ENCODE measurements at regions not wholly inside any gene's neighbourhood (a gene's known extent, or its start where the extent isn't known, plus 50 kb on each side); places are given as distances from the start of the nearest gene placed in this dataset.
"Not testable (repeated sequence)": the region's sequence is repeated elsewhere in the genome, so short reads cannot be mapped to it uniquely, and the experiment has no call there.

DNA sequence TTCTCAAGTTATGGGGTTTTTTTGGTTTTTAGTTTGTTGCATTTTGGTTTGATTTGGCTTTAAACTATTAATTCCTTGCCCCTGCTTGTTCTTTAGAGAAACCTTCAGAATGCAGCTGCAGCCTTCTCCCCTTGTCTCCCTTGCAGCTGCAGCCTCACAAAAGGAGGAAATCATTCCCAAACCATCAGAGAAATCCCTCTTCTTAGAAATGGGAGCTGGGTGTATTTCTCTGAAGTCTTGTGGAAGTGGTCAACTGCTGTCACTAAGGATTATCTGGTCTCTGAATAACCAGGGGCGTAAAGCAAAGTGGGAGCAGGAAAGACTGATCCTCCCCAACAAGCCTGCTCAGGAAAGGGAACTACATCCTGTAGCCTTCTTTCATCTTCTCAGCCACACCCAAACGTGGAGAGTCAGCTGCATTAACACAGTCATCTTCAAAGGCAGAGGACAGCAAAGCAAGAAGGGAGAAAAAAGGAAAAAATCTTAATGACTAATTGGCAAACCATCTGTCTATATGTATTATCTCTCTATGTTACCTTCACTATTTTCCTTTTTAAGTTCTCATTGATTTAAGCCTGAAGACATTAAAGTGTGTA lies 1834.1 kb upstream of the PIK3C3 start:
- no peak overlapping the region for H3K9ac ChIP-seq (ENCODE audit: extremely low read depth, low read length, poor library complexity, severe bottlenecking)
- no peak overlapping the region for H3K4me3 Mint-ChIP-seq
- no peaks in the 10 kb centered on the region for H3K4me1 Mint-ChIP-seq
- no peaks in the 10 kb centered on the region for H3K27me3 ChIP-seq (ENCODE audit: control insufficient read depth, insufficient read depth, low read length, poor library complexity, severe bottlenecking)
- H3K36me3 Mint-ChIP-seq (ENCODE audit: low read depth) = no peaks in the 10 kb centered on the region
- H3K27ac ChIP-seq (ENCODE audit: low read depth, low read length) = no peak overlapping the region
- peaks cover 35% of the 10 kb centered on the region for H3K9me3 Mint-ChIP-seq
- peaks cover 5% of the 10 kb centered on the region for H3K27me3 Mint-ChIP-seq (ENCODE audit: insufficient read depth)
- DNase-seq = no peak
- TF ChIP-seq, protein P1, sequence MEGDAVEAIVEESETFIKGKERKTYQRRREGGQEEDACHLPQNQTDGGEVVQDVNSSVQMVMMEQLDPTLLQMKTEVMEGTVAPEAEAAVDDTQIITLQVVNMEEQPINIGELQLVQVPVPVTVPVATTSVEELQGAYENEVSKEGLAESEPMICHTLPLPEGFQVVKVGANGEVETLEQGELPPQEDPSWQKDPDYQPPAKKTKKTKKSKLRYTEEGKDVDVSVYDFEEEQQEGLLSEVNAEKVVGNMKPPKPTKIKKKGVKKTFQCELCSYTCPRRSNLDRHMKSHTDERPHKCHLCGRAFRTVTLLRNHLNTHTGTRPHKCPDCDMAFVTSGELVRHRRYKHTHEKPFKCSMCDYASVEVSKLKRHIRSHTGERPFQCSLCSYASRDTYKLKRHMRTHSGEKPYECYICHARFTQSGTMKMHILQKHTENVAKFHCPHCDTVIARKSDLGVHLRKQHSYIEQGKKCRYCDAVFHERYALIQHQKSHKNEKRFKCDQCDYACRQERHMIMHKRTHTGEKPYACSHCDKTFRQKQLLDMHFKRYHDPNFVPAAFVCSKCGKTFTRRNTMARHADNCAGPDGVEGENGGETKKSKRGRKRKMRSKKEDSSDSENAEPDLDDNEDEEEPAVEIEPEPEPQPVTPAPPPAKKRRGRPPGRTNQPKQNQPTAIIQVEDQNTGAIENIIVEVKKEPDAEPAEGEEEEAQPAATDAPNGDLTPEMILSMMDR (conservative IDR thresholded peaks at IDR 0.05) = no peak
- H3K27ac Mint-ChIP-seq = no peak overlapping the region
- H3K36me3 ChIP-seq (ENCODE audit: control insufficient read depth, insufficient read depth, low read length) = no peaks in the 10 kb centered on the region
- no peak overlapping the region for H3K4me3 ChIP-seq (ENCODE audit: low read length)
- peaks cover 8% of the 10 kb centered on the region for H3K9me3 ChIP-seq (ENCODE audit: control insufficient read depth, low read length)
- no peaks in the 10 kb centered on the region for H3K4me1 ChIP-seq (ENCODE audit: control insufficient read depth, insufficient read depth, low read length)
- WGBS, 2 experiments (ENCODE audit: insufficient coverage in 1 of 2, insufficient read length in 1 of 2) = 67 to 80% methylated on average over 2 of the region's 2 CpGs

DNA sequence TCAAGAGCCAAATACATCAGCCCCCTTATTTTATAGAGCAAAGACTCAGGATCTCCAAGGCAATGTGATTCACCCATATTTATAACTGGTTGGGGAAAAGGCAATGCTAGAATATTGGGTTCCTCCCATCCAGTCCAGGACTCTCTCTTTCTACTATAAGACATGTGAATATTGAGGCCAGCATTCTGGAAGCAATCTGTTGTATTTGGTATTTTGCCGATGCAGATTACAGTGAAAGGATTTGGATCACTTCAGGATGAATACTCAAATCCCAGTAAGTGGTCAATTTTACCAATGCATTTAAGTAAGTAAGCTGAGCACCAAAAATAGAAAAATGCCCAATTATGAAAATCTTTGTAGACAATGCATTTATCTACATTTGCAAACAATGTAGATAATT lies 1834.7 kb upstream of the PIK3C3 start:
- TF ChIP-seq, protein P1 (conservative IDR thresholded peaks at IDR 0.05) = no peak
- H3K4me1 Mint-ChIP-seq = no peaks in the 10 kb centered on the region
- Histone ChIP-seq H3K9ac (ENCODE audit: extremely low read depth, low read length, poor library complexity, severe bottlenecking) (no peak overlapping the region), H3K4me3 (ENCODE audit: low read length) (no peak overlapping the region), H3K4me1 (ENCODE audit: control insufficient read depth, insufficient read depth, low read length) (no peaks in the 10 kb centered on the region), H3K9me3 (ENCODE audit: control insufficient read depth, low read length) (peaks cover 8% of the 10 kb centered on the region), H3K27ac (ENCODE audit: low read depth, low read length) (no peak overlapping the region), H3K27me3 (ENCODE audit: control insufficient read depth, insufficient read depth, low read length, poor library complexity, severe bottlenecking) (no peaks in the 10 kb centered on the region), H3K36me3 (ENCODE audit: control insufficient read depth, insufficient read depth, low read length) (no peaks in the 10 kb centered on the region)
- no peak for DNase-seq
- no peak overlapping the region for H3K4me3 Mint-ChIP-seq
- H3K9me3 Mint-ChIP-seq = peaks cover 38% of the 10 kb centered on the region
- 90 to 100% methylated on average over 1 of the region's 1 CpG for WGBS, 2 experiments (ENCODE audit: insufficient coverage in 1 of 2, insufficient read length in 1 of 2)
- H3K36me3 Mint-ChIP-seq (ENCODE audit: low read depth) = no peaks in the 10 kb centered on the region
- H3K27ac Mint-ChIP-seq = no peak overlapping the region
- H3K27me3 Mint-ChIP-seq (ENCODE audit: insufficient read depth) = peaks cover 5% of the 10 kb centered on the region

GRCh38 chr18:40119581-40119980 lies 1835.5 kb upstream of the PIK3C3 start:
- H3K36me3 ChIP-seq (ENCODE audit: control insufficient read depth, insufficient read depth, low read length); H3K27me3 Mint-ChIP-seq (ENCODE audit: insufficient read depth); H3K4me1 Mint-ChIP-seq; H3K9me3 ChIP-seq (ENCODE audit: control insufficient read depth, low read length); H3K36me3 Mint-ChIP-seq (ENCODE audit: low read depth); H3K27ac ChIP-seq (ENCODE audit: low read depth, low read length); H3K4me3 Mint-ChIP-seq; H3K4me3 ChIP-seq (ENCODE audit: low read length); H3K9ac ChIP-seq (ENCODE audit: extremely low read depth, low read length, poor library complexity, severe bottlenecking); DNase-seq; H3K4me1 ChIP-seq (ENCODE audit: control insufficient read depth, insufficient read depth, low read length); H3K27me3 ChIP-seq (ENCODE audit: control insufficient read depth, insufficient read depth, low read length, poor library complexity, severe bottlenecking); H3K27ac Mint-ChIP-seq: not testable (repeated sequence)
- 69 to 87% methylated on average over 3 to 10 of the region's 10 CpGs for WGBS, 2 experiments (ENCODE audit: insufficient coverage in 1 of 2, insufficient read length in 1 of 2)
- peaks cover 38% of the 10 kb centered on the region for H3K9me3 Mint-ChIP-seq

DNA sequence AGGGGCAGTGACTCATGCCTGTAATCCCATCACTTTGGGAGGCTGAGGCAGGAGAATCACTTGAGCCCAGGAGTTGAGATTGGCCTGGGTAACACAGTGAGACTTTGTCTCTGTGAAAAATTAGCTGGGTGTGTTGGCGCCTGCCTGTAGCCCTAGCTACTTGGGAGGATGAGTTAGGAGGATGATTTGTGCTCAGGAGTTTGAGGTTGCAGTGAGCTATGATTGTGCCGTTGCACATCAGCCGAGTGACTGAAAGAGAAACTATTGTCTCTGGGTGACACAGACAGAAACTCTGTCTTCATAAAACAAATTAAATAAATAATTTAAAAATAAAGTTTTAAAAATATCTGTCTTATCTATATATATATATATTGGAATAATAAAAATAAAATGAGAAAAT lies 1844.6 kb upstream of the PIK3C3 start:
- Histone ChIP-seq H3K36me3 (ENCODE audit: control insufficient read depth, insufficient read depth, low read length) (no peaks in the 10 kb centered on the region), H3K9ac (ENCODE audit: extremely low read depth, low read length, poor library complexity, severe bottlenecking) (no peak overlapping the region), H3K27ac (ENCODE audit: low read depth, low read length) (no peak overlapping the region), H3K27me3 (ENCODE audit: control insufficient read depth, insufficient read depth, low read length, poor library complexity, severe bottlenecking) (no peaks in the 10 kb centered on the region), H3K9me3 (ENCODE audit: control insufficient read depth, low read length) (no peaks in the 10 kb centered on the region), H3K4me3 (ENCODE audit: low read length) (no peak overlapping the region), H3K4me1 (ENCODE audit: control insufficient read depth, insufficient read depth, low read length) (peaks cover 4% of the 10 kb centered on the region)
- 93% methylated on average over 3 of the region's 3 CpGs; no CpG with 5 or more reads in 1 of the 2 experiments for WGBS, 2 experiments (ENCODE audit: insufficient coverage in 1 of 2, insufficient read length in 1 of 2)
- Mint-ChIP-seq H3K4me1 (peaks cover 7% of the 10 kb centered on the region), H3K9me3 (no peaks in the 10 kb centered on the region), H3K36me3 (ENCODE audit: low read depth) (no peaks in the 10 kb centered on the region), H3K27me3 (ENCODE audit: insufficient read depth) (no peaks in the 10 kb centered on the region), H3K4me3 (no peak overlapping the region), H3K27ac (no peak overlapping the region)
- no peak for DNase-seq
- TF ChIP-seq, protein P1 (conservative IDR thresholded peaks at IDR 0.05) = no peak

Data from endodermal cell (in vitro differentiated cells).